Hindlimb muscle (tissue), 1 donor: ENCODE measurements at regions not wholly inside any gene's neighbourhood (a gene's known extent, or its start where the extent isn't known, plus 50 kb on each side); places are given as distances from the start of the nearest gene placed in this dataset.

ENCODE experiments used
- DNase-seq: peaks from one replicate; pipeline ENCODE4 v3.0.0-alpha.2; 2013

GRCh38 chr4:98758182-98758581 is 99.8 kb upstream of the TSPAN5 start:
- DNase-seq, result no peak

GRCh38 chr4:98754736-98755135 is 96.3 kb upstream of the TSPAN5 start:
- DNase-seq, result no peak

- no peak for DNase-seq
Observed at GRCh38 chr4:98749206-98749605, 90.8 kb upstream of the TSPAN5 start.

- DNase-seq, result no peak
Observed at GRCh38 chr4:98748609-98749008, 90.2 kb upstream of the TSPAN5 start.

GRCh38 chr4:98747393-98748091 is 89.1 kb upstream of the TSPAN5 start:
- no peak for DNase-seq

GRCh38 chr4:98746936-98747335 is 88.5 kb upstream of the TSPAN5 start:
- no peak for DNase-seq

- DNase-seq, result no peak
Observed at GRCh38 chr4:98746530-98746929, 88.1 kb upstream of the TSPAN5 start.

- no peak for DNase-seq
Observed at GRCh38 chr4:98745366-98745765, 87.0 kb upstream of the TSPAN5 start.

GRCh38 chr4:98744372-98745150 is 86.2 kb upstream of the TSPAN5 start:
- no peak for DNase-seq

GRCh38 chr4:98741952-98742351 is 83.5 kb upstream of the TSPAN5 start:
- DNase-seq, result no peak

GRCh38 chr4:98739751-98740150 is 81.3 kb upstream of the TSPAN5 start:
- no peak for DNase-seq

GRCh38 chr4:98733601-98734000 is 75.2 kb upstream of the TSPAN5 start:
- DNase-seq, result no peak

GRCh38 chr4:98728871-98729270 is 70.5 kb upstream of the TSPAN5 start:
- no peak for DNase-seq

- DNase-seq, result no peak
Observed at GRCh38 chr4:98728433-98728832, 70.0 kb upstream of the TSPAN5 start.

GRCh38 chr4:98722000-98722399 is 63.6 kb upstream of the TSPAN5 start:
- no peak for DNase-seq

GRCh38 chr4:98720871-98721480 is 62.6 kb upstream of the TSPAN5 start:
- no peak for DNase-seq

GRCh38 chr4:98716796-98717195 is 58.4 kb upstream of the TSPAN5 start:
- no peak for DNase-seq

- no peak for DNase-seq
Observed at GRCh38 chr4:98712607-98713006, 54.2 kb upstream of the TSPAN5 start.

GRCh38 chr4:98711526-98711925 is 53.1 kb upstream of the TSPAN5 start:
- no peak for DNase-seq

- no peak for DNase-seq
Observed at GRCh38 chr4:98710831-98711230, 52.4 kb upstream of the TSPAN5 start.
